CD14-positive monocyte (primary cell): ENCODE measurements at regions not wholly inside any gene's neighbourhood (a gene's known extent, or its start where the extent isn't known, plus 50 kb on each side); places are given as distances from the start of the nearest gene placed in this dataset.

Experiments used
- DNase-seq, 3 donors: peaks; one replicate each; pipeline ENCODE4 v3.0.0-alpha.2; 2011 to 2022
- H2AFZ ChIP-seq: 2 replicates; pipeline ENCODE4 v1.6.0; 2012; ENCODE audit warnings: mild to moderate bottlenecking, low read depth, low read length, inconsistent platforms; ENCODE audit not compliant: insufficient read depth, poor library complexity, severe bottlenecking
- H3K27ac ChIP-seq, 2 donors: 1 replicate in 1 of 2; 2 replicates in 1 of 2; pipeline ENCODE4 v1.5.1; 2012 to 2013; ENCODE audit warnings: low read length in 2 of 2, control low read depth in 1 of 2, inconsistent platforms in 1 of 2, low read depth in 1 of 2, mild to moderate bottlenecking in 1 of 2
- H3K27me3 ChIP-seq, 2 donors: one replicate each; pipeline versions ENCODE4 v1.6.0 to v1.6.1; 2011 to 2013; ENCODE audit warnings: low read length in 2 of 2; ENCODE audit not compliant: control insufficient read depth in 2 of 2, insufficient read depth in 2 of 2
- H3K36me3 ChIP-seq, 2 donors: replicated peaks in 1 of 2; 1 replicate in 1 of 2; 2 replicates in 1 of 2; pipeline versions ENCODE4 v1.5.1 to v1.6.1; 2012 to 2013; ENCODE audit warnings: low read length in 2 of 2, control low read depth in 1 of 2, inconsistent platforms in 1 of 2, mild to moderate bottlenecking in 1 of 2; ENCODE audit not compliant: insufficient read depth in 2 of 2, control insufficient read depth in 1 of 2
- H3K4me1 ChIP-seq, 2 donors: 1 replicate in 1 of 2; 2 replicates in 1 of 2; pipeline versions ENCODE4 v1.5.1 to v1.6.1; 2012 to 2013; ENCODE audit warnings: low read length in 2 of 2, control low read depth in 1 of 2, inconsistent platforms in 1 of 2, mild to moderate bottlenecking in 1 of 2, moderate library complexity in 1 of 2; ENCODE audit not compliant: insufficient read depth in 2 of 2, control insufficient read depth in 1 of 2
- H3K4me2 ChIP-seq: replicated peaks from 2 replicates; pipeline ENCODE3; 2012; ENCODE audit warnings: low read length, moderate library complexity, mild to moderate bottlenecking; ENCODE audit not compliant: poor library complexity, severe bottlenecking; ENCODE audit errors: extremely low read depth
- H3K4me3 ChIP-seq, 3 experiments: fragments of 200-600 bp in 1 of 3; sonication (generic) in 1 of 3; replicated peaks in 1 of 3; 1 replicate in 2 of 3; 2 replicates in 1 of 3; pipeline ENCODE4 v1.5.1; 2011 to 2013; ENCODE audit warnings: low read length in 3 of 3, mild to moderate bottlenecking in 3 of 3, control low read depth in 2 of 3, low read depth in 2 of 3, inconsistent platforms in 1 of 3, moderate library complexity in 1 of 3
- H3K79me2 ChIP-seq: 2 replicates; pipeline ENCODE4 v1.6.0; 2012; ENCODE audit warnings: mild to moderate bottlenecking, control low read depth, inconsistent platforms, low read length, moderate library complexity; ENCODE audit not compliant: insufficient read depth
- H3K9ac ChIP-seq: 2 replicates; pipeline ENCODE4 v1.6.0; 2017; ENCODE audit warnings: low read length, mild to moderate bottlenecking; ENCODE audit not compliant: insufficient read depth, poor library complexity, severe bottlenecking
- H3K9me3 ChIP-seq, 2 donors: replicated peaks in 1 of 2; 1 replicate in 1 of 2; 2 replicates in 1 of 2; pipeline versions ENCODE4 v1.5.1 to v1.6.1; 2012 to 2013; ENCODE audit warnings: low read length in 2 of 2, control low read depth in 1 of 2; ENCODE audit not compliant: control insufficient read depth in 1 of 2, insufficient read depth in 1 of 2
- H4K20me1 ChIP-seq: 2 replicates; pipeline ENCODE4 v1.6.0; 2012; ENCODE audit warnings: mild to moderate bottlenecking, low read length, control low read depth, moderate library complexity; ENCODE audit not compliant: insufficient read depth
- H3K27ac Mint-ChIP-seq, 7 donors: one replicate each; pipeline ENCODE4 v1.8.0; 2020; ENCODE audit warnings: mild to moderate bottlenecking in 7 of 7, mixed read lengths in 7 of 7, moderate library complexity in 6 of 7, inconsistent platforms in 2 of 7
- H3K27me3 Mint-ChIP-seq, 3 donors: one replicate each; pipeline ENCODE4 v1.8.0; 2021 to 2022; ENCODE audit warnings: low read depth in 3 of 3, mild to moderate bottlenecking in 3 of 3, mixed read lengths in 3 of 3, moderate library complexity in 3 of 3, inconsistent platforms in 1 of 3
- H3K36me3 Mint-ChIP-seq, 2 donors: one replicate each; pipeline ENCODE4 v1.8.0; 2020; ENCODE audit warnings: mixed read lengths in 2 of 2, inconsistent platforms in 1 of 2, mild to moderate bottlenecking in 1 of 2
- H3K4me1 Mint-ChIP-seq: one replicate; pipeline ENCODE4 v1.8.0; 2020; ENCODE audit warnings: mild to moderate bottlenecking, mixed read lengths
- H3K4me3 Mint-ChIP-seq, 2 donors: one replicate each; pipeline ENCODE4 v1.8.0; 2020; ENCODE audit warnings: mild to moderate bottlenecking in 2 of 2, mixed read lengths in 2 of 2, moderate library complexity in 1 of 2
- H3K9me3 Mint-ChIP-seq, 7 donors: one replicate each; pipeline ENCODE4 v1.8.0; 2020 to 2022; ENCODE audit warnings: mixed read lengths in 7 of 7, mild to moderate bottlenecking in 6 of 7, moderate library complexity in 6 of 7, inconsistent platforms in 2 of 7
- WGBS: methylation state at CpG from one replicate; pipeline ENCODE4 v1.1.5; 2013; ENCODE audit warnings: missing lambda C conversion rate; ENCODE audit not compliant: insufficient coverage; 5-methylcytosine and 5-hydroxymethylcytosine counted together
- intact Hi-C, 2 donors: fragments of 100-400 bp; cut with micrococcal nuclease; formaldehyde crosslinking; loops; one replicate each; pipeline versions ENCODE4 v1.15.0 to v1.15.1; 2023
- TF ChIP-seq, protein P1 (sequence below): fragments of 200-600 bp; IDR thresholded peaks from one replicate; pipeline ENCODE4 v1.8.0; 2022; ENCODE audit warnings: antibody characterized with exemption, mild to moderate bottlenecking

- Mint-ChIP-seq H3K27me3 (peaks cover 0 to 3% (median 0%) of the 10 kb centered on the region in 3 donors), H3K9me3 (peaks cover 0 to 2% (median 0%) of the 10 kb centered on the region in 7 donors), H3K27ac (peak overlapping the region in 2 of 7 donors; percentile 57 to 66), H3K4me1 (no peaks in the 10 kb centered on the region), H3K36me3 (peaks cover 94 to 96% of the 10 kb centered on the region in 2 donors), H3K4me3 (no peak overlapping the region)
- Histone ChIP-seq H2AFZ (no peak overlapping the region), H3K79me2 (no peaks in the 10 kb centered on the region), H3K36me3 (peaks cover 91 to 100% of the 10 kb centered on the region in 2 donors), H3K4me1 (no peaks in the 10 kb centered on the region), H3K4me2 (no peak overlapping the region), H3K27me3 (no peaks in the 10 kb centered on the region), H3K4me3 (no peak overlapping the region), H3K27ac (no peak overlapping the region), H3K9me3 (no peaks in the 10 kb centered on the region), H3K9ac (no peak overlapping the region), H4K20me1 (peaks cover 74% of the 10 kb centered on the region)
- DNase-seq, result no peak
- TF ChIP-seq, protein P1, sequence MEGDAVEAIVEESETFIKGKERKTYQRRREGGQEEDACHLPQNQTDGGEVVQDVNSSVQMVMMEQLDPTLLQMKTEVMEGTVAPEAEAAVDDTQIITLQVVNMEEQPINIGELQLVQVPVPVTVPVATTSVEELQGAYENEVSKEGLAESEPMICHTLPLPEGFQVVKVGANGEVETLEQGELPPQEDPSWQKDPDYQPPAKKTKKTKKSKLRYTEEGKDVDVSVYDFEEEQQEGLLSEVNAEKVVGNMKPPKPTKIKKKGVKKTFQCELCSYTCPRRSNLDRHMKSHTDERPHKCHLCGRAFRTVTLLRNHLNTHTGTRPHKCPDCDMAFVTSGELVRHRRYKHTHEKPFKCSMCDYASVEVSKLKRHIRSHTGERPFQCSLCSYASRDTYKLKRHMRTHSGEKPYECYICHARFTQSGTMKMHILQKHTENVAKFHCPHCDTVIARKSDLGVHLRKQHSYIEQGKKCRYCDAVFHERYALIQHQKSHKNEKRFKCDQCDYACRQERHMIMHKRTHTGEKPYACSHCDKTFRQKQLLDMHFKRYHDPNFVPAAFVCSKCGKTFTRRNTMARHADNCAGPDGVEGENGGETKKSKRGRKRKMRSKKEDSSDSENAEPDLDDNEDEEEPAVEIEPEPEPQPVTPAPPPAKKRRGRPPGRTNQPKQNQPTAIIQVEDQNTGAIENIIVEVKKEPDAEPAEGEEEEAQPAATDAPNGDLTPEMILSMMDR, result no peak
- intact Hi-C loops, result loop anchor here in 1 of 2 donors (10.0 kb wide), 1 partner anchor 240 kb away; the partner anchor contains the start of gene TCL1B
- no CpG with 5 or more reads among the region's 3 CpGs for WGBS
Measured at GRCh38 chr14:95445161-95445560, 71.3 kb downstream of the SYNE3 start.

- Histone ChIP-seq H4K20me1 (peaks cover 77% of the 10 kb centered on the region), H3K4me3 (no peak overlapping the region), H2AFZ (no peak overlapping the region), H3K79me2 (no peaks in the 10 kb centered on the region), H3K36me3 (peaks cover 91 to 100% of the 10 kb centered on the region in 2 donors), H3K9ac (no peak overlapping the region), H3K9me3 (no peaks in the 10 kb centered on the region), H3K27ac (no peak overlapping the region), H3K4me1 (no peaks in the 10 kb centered on the region), H3K4me2 (no peak overlapping the region), H3K27me3 (no peaks in the 10 kb centered on the region)
- H3K27me3 Mint-ChIP-seq, result peaks cover 0 to 2% (median 0%) of the 10 kb centered on the region in 3 donors
- TF ChIP-seq, protein P1, result no peak
- no peaks in the 10 kb centered on the region for H3K4me1 Mint-ChIP-seq
- DNase-seq, result no peak
- H3K4me3 Mint-ChIP-seq, result no peak overlapping the region
- H3K27ac Mint-ChIP-seq, result peak overlapping the region in 1 of 7 donors; percentile 47
- WGBS, result 91% methylated on average over 12 of the region's 16 CpGs
- H3K9me3 Mint-ChIP-seq, result peaks cover 0 to 2% (median 0%) of the 10 kb centered on the region in 7 donors
- peaks cover 93 to 96% of the 10 kb centered on the region in 2 donors for H3K36me3 Mint-ChIP-seq
- intact Hi-C loops, result loop anchor here (5.0 to 10.0 kb wide), 2 partner anchors 83 to 240 kb away; partner anchors contain the start of gene TCL1B (in 1 of the 2)
Measured at GRCh38 chr14:95444132-95445129, 72.0 kb downstream of the SYNE3 start.
